ENCODE measurements at regions not wholly inside any gene's neighbourhood (a gene's known extent, or its start where the extent isn't known, plus 50 kb on each side); places are given as distances from the start of the nearest gene placed in this dataset.

DNA sequence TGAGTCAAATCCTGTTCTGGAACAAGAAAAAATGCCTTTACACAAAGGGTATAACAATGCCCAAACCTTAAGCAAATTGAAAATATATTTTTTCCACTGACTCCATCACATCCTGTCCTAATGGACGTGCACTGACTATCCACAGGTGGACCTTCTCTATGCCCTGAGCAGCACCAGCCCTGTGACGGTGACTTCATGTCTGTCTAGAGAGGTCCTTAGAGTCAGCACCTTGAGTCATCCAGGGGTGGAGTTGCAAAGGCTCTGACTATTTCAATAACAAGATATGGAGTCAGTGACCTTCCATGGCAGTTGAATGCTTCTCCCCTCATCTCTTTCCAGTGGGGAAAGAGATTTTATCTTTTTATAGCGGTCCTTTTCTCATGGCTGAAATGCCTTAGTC lies 78.0 kb downstream of the YIPF5 start:
- FAIRE-seq: no peak
- H3K4me3 ChIP-seq (ENCODE audit: low read depth, low read length): no peak overlapping the region
- TF ChIP-seq, protein P1, sequence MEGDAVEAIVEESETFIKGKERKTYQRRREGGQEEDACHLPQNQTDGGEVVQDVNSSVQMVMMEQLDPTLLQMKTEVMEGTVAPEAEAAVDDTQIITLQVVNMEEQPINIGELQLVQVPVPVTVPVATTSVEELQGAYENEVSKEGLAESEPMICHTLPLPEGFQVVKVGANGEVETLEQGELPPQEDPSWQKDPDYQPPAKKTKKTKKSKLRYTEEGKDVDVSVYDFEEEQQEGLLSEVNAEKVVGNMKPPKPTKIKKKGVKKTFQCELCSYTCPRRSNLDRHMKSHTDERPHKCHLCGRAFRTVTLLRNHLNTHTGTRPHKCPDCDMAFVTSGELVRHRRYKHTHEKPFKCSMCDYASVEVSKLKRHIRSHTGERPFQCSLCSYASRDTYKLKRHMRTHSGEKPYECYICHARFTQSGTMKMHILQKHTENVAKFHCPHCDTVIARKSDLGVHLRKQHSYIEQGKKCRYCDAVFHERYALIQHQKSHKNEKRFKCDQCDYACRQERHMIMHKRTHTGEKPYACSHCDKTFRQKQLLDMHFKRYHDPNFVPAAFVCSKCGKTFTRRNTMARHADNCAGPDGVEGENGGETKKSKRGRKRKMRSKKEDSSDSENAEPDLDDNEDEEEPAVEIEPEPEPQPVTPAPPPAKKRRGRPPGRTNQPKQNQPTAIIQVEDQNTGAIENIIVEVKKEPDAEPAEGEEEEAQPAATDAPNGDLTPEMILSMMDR (IDR thresholded peaks at IDR 0.05; ENCODE audit: insufficient read depth, low read length, severe bottlenecking): no peak
- DNase-seq (ENCODE audit: low read depth): peak; percentile 81
- H3K36me3 ChIP-seq (ENCODE audit: control insufficient read depth, insufficient read depth, low read length): no peaks in the 10 kb centered on the region
- H3K27me3 ChIP-seq (ENCODE audit: control insufficient read depth, insufficient read depth, low read length): no peaks in the 10 kb centered on the region

DNA sequence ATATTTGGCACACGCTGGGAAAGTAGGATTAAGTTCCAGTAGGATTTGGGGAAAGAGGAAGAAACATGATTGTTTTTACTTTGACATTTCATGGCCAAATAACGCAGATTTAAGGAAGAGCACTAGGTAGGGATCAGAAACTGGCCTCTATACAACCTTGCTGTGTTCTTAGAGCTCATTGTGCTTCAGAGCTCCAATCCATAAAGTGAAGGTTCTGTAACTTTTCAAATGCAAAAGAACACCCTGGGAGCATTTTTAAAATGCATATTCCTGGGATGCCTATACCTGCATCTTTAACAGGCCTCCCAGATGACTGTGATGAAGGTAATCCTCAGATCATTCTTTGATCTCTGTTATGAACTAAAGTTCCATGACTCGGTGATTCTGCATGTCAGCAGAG lies 77.1 kb downstream of the YIPF5 start:
- no peak overlapping the region for H3K4me3 ChIP-seq (ENCODE audit: low read depth, low read length)
- FAIRE-seq (no peak), DNase-seq (ENCODE audit: low read depth) (no peak)
- TF ChIP-seq, protein P1 (IDR thresholded peaks at IDR 0.05; ENCODE audit: insufficient read depth, low read length, severe bottlenecking): no peak
- H3K36me3 ChIP-seq (ENCODE audit: control insufficient read depth, insufficient read depth, low read length): no peaks in the 10 kb centered on the region
- no peaks in the 10 kb centered on the region for H3K27me3 ChIP-seq (ENCODE audit: control insufficient read depth, insufficient read depth, low read length)

DNA sequence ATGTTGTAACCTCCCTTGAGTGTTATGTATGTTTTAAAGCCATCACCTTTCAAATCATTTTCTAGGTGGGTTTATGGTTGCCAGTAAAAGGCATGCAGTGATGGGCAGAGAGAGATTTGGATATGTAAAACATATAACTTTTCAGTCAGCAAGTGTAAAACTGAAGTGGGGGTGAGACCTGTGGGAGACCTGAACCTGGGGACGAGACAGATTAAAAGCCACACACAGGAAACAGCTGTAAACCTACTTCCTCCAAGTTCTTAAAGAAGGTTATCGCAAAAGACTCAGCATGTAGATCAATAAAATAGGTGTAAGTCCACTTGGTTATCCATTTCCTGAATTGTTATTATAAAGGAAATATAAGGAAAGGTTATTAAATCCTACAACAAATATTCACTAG lies 76.6 kb downstream of the YIPF5 start:
- no peak for DNase-seq (ENCODE audit: low read depth)
- Histone ChIP-seq H3K4me3 (ENCODE audit: low read depth, low read length) (no peak overlapping the region), H3K27me3 (ENCODE audit: control insufficient read depth, insufficient read depth, low read length) (no peaks in the 10 kb centered on the region), H3K36me3 (ENCODE audit: control insufficient read depth, insufficient read depth, low read length) (no peaks in the 10 kb centered on the region)
- FAIRE-seq: no peak
- TF ChIP-seq, protein P1 (IDR thresholded peaks at IDR 0.05; ENCODE audit: insufficient read depth, low read length, severe bottlenecking): no peak

DNA sequence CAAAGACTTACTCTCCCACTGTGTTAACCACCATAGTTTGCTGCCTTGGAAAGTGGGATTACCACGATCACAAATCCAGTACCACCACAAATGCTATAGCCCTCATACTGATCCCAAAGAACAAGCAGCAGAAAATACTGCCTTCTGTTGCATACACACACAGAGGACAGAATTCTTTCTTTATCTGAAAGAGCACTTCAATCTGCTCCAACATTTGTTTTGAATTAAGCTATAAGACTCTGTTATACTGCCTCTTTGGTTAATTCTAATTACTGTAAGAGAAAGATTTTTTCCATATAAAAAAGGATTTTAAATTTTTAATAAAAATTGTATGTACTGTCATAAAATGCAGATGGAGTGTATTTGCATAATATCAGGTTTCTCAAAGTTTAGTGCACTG lies 69.8 kb downstream of the YIPF5 start:
- TF ChIP-seq, protein P1 (IDR thresholded peaks at IDR 0.05; ENCODE audit: insufficient read depth, low read length, severe bottlenecking): no peak
- DNase-seq (ENCODE audit: low read depth) (no peak), FAIRE-seq (no peak)
- Histone ChIP-seq H3K27me3 (ENCODE audit: control insufficient read depth, insufficient read depth, low read length) (no peaks in the 10 kb centered on the region), H3K36me3 (ENCODE audit: control insufficient read depth, insufficient read depth, low read length) (no peaks in the 10 kb centered on the region), H3K4me3 (ENCODE audit: low read depth, low read length) (no peak overlapping the region)

DNA sequence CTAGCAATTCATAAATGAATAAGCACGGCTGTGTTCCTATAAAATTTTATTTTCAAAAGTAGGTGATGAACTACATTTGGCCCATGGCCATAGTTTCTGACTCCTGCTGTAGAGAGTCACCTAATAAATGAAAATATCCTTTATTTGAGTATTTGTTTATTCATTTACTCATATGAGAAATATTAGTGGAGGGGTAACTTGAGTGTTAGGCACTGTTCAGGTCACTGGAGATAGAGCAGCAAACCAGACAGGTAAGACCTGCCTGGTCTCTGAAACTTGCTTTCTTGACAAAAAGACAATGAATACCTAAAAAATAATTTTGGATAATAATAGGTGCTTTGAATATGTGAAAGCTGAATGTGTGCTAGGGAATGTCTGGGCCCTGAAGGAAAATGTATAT lies 68.8 kb downstream of the YIPF5 start:
- FAIRE-seq (no peak), DNase-seq (ENCODE audit: low read depth) (peak; percentile 23)
- Histone ChIP-seq H3K36me3 (ENCODE audit: control insufficient read depth, insufficient read depth, low read length) (no peaks in the 10 kb centered on the region), H3K27me3 (ENCODE audit: control insufficient read depth, insufficient read depth, low read length) (no peaks in the 10 kb centered on the region), H3K4me3 (ENCODE audit: low read depth, low read length) (no peak overlapping the region)
- TF ChIP-seq, protein P1 (IDR thresholded peaks at IDR 0.05; ENCODE audit: insufficient read depth, low read length, severe bottlenecking): no peak

DNA sequence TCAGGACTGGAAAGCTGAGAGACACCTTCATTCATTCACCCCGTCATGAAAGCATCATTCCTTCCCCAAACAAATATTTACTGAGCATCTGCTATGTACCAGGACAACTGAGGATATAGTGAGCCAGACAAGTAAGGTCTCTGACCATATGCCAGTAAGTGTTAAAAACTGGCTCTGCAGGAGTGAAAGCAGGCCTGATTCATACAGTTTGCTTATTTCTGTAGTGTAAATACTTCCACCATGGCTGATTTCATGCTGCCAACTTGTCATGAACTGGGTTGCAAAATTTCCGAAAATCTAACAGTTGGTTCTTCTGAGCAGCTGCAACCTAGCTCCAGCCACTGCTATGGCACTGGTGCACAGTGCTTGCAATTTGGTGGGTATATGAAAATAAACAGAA lies 68.1 kb downstream of the YIPF5 start:
- FAIRE-seq: no peak
- H3K27me3 ChIP-seq (ENCODE audit: control insufficient read depth, insufficient read depth, low read length): no peaks in the 10 kb centered on the region
- TF ChIP-seq, protein P1 (IDR thresholded peaks at IDR 0.05; ENCODE audit: insufficient read depth, low read length, severe bottlenecking): no peak

More for the DNA sequence above, 68.1 kb downstream of the YIPF5 start:
- Histone ChIP-seq H3K36me3 (ENCODE audit: control insufficient read depth, insufficient read depth, low read length) (no peaks in the 10 kb centered on the region), H3K4me3 (ENCODE audit: low read depth, low read length) (no peak overlapping the region)
- DNase-seq (ENCODE audit: low read depth): peak; percentile 30
